ENCODE measurements at regions not wholly inside any gene's neighbourhood (a gene's known extent, or its start where the extent isn't known, plus 50 kb on each side); places are given as distances from the start of the nearest gene placed in this dataset.

DNA sequence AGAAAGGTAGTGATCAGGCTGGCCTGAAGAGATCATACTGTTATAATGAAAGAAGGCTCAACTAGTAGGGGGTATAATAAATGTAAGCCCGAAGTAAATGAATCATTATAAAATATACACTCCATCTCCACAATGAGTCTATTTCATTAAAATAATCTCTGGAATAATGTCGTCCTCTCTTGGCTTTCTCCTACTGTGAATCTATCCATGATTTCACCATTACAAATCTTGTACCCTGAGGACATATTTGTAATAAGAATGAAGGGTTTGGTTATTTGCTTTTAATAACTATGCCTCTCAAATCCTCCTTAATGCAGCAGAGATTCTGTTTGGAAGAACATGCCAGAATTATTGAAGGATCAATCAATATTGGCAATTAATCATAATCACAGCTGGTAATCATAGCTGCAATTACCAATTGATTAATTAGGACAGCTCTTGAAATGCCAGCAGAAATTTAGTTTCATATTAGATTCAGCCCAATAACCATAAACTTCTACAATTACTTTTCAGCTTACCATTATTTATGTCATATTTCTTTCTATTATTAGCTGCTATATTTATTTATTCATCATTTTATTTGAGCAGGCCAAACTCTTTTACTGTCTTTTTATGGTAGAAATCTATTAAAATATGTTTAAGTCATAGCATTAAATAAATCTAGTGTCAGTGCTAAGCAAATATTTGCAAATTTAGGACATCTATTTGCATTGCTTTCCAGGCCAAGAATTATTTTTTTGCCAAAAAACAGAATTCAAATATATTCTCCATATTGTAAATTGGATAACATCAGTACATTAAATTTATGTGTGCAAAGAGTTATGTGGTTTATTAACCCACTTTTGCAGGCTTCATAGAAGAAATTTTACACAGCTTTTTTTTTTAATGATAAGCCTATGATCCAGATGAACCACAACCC, 588.4 kb upstream of the LRRC4C start:
- no peak overlapping the region for H3K27ac ChIP-seq
- DNase-seq, result no peak
- TF ChIP-seq, protein P1, sequence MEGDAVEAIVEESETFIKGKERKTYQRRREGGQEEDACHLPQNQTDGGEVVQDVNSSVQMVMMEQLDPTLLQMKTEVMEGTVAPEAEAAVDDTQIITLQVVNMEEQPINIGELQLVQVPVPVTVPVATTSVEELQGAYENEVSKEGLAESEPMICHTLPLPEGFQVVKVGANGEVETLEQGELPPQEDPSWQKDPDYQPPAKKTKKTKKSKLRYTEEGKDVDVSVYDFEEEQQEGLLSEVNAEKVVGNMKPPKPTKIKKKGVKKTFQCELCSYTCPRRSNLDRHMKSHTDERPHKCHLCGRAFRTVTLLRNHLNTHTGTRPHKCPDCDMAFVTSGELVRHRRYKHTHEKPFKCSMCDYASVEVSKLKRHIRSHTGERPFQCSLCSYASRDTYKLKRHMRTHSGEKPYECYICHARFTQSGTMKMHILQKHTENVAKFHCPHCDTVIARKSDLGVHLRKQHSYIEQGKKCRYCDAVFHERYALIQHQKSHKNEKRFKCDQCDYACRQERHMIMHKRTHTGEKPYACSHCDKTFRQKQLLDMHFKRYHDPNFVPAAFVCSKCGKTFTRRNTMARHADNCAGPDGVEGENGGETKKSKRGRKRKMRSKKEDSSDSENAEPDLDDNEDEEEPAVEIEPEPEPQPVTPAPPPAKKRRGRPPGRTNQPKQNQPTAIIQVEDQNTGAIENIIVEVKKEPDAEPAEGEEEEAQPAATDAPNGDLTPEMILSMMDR (IDR thresholded peaks at IDR 0.05), result no peak
- no peak for TF ChIP-seq POLR2A (IDR thresholded peaks at IDR 0.05)

DNA sequence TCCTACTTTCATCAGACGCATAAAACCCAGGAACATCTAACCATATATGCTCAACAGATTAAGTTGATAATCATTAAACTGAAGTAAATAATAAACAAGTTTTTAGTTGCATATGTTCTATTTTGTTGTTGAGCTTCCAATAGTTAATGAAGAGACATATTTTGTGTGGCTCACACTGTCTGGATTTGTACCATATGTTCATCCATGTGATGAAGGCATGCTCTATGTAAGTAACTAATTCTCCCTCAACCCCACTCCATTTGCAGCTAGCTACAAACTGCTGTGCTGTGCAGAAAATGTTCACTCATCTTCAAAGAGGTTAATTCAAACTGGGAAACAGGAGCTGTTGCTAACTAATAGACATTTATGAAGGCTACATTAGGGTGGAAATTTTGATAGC, 589.7 kb upstream of the LRRC4C start:
- H3K4me3 ChIP-seq, result no peak overlapping the region
- no peak overlapping the region for H3K27ac ChIP-seq
- H3K36me3 ChIP-seq, result no peaks in the 10 kb centered on the region
- DNase-seq, result no peak
- no peaks in the 10 kb centered on the region for H3K27me3 ChIP-seq
- TF ChIP-seq POLR2A (IDR thresholded peaks at IDR 0.05), result no peak
- H3K4me1 ChIP-seq, result no peaks in the 10 kb centered on the region
- H3K9me3 ChIP-seq, result no peaks in the 10 kb centered on the region

More for the DNA sequence above, 588.4 kb upstream of the LRRC4C start:
- Histone ChIP-seq H3K27me3 (no peaks in the 10 kb centered on the region), H3K36me3 (no peaks in the 10 kb centered on the region), H3K4me3 (no peak overlapping the region), H3K4me1 (no peaks in the 10 kb centered on the region), H3K9me3 (no peaks in the 10 kb centered on the region)

DNA sequence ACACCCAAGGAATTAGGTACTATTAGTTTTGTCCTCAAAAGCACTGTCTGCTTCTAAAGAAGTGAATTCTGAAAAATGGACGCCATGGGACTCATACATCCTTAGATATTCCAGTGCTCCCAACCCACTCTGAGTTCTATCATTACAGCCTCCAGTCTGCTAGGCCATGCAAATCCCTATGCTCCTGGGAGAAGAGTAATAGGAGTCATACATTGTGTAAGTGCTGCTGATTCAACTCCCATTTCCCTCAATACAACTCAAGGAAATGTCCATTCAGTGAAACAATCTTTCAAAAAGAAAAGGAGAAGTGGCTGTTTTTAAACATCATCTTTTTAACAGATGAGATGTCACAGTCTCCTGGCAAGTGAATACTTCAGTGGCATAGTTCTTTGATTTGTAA, 590.2 kb upstream of the LRRC4C start:
- no peaks in the 10 kb centered on the region for H3K36me3 ChIP-seq
- no peaks in the 10 kb centered on the region for H3K4me1 ChIP-seq
- TF ChIP-seq, protein P1 (IDR thresholded peaks at IDR 0.05), result no peak
- TF ChIP-seq POLR2A (IDR thresholded peaks at IDR 0.05), result no peak
- H3K27me3 ChIP-seq, result no peaks in the 10 kb centered on the region
- no peak overlapping the region for H3K27ac ChIP-seq
- no peaks in the 10 kb centered on the region for H3K9me3 ChIP-seq
- DNase-seq, result no peak
- no peak overlapping the region for H3K4me3 ChIP-seq

DNA sequence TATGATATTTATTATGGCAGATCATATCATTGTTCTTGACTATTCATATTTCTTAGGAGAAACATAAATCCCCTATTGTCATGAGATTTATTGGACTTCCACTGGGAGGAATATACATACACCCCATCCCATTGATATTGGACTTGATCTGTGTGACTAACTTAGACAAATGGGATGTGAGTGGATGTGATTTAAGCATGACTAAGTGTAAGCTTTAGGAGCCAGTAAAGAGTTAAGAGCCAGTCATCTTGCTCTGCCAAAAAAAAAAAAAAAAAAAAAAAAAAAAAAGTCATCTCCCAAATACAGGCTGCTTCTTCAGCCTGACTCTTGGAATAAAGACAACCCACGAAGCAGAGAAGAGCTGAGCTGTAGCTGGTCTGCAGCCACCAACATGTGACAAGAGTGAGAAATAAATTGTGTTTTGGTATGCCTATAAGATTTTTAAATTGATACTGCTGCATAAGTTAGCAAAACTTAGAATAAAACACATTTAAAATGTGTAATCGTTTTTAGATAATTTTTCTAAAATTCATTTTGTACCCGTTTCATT, 595.0 kb upstream of the LRRC4C start:
- TF ChIP-seq POLR2A (IDR thresholded peaks at IDR 0.05), result no peak
- TF ChIP-seq, protein P1 (IDR thresholded peaks at IDR 0.05), result no peak
- DNase-seq, result no peak
- no peaks in the 10 kb centered on the region for H3K36me3 ChIP-seq
- no peak overlapping the region for H3K27ac ChIP-seq
- H3K4me1 ChIP-seq, result no peaks in the 10 kb centered on the region
- H3K9me3 ChIP-seq, result no peaks in the 10 kb centered on the region
- no peak overlapping the region for H3K4me3 ChIP-seq
- no peaks in the 10 kb centered on the region for H3K27me3 ChIP-seq

DNA sequence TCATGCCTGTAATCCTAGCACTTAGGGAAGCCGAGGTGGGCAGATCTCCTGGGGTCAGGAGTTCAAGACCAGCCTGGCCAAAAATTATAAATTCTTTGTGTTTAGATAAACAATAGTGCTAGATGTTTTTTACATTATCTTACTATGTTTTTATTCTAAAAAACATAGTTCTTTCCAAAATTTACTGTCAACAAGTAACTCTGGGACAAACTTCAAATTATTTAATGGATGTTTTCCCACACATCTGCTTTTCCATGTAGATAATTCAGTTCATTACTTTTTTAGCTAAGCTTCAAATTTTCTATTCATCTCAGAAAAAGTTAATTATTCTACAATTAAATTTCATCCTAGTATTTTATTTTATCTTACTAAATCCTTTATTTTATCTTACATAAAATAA, 596.2 kb upstream of the LRRC4C start:
- H3K4me1 ChIP-seq, result no peaks in the 10 kb centered on the region
- H3K36me3 ChIP-seq, result no peaks in the 10 kb centered on the region
- DNase-seq, result no peak
- H3K27me3 ChIP-seq, result no peaks in the 10 kb centered on the region
- TF ChIP-seq, protein P1 (IDR thresholded peaks at IDR 0.05), result no peak
- TF ChIP-seq POLR2A (IDR thresholded peaks at IDR 0.05), result no peak
- no peaks in the 10 kb centered on the region for H3K9me3 ChIP-seq
- no peak overlapping the region for H3K4me3 ChIP-seq
- H3K27ac ChIP-seq, result no peak overlapping the region

DNA sequence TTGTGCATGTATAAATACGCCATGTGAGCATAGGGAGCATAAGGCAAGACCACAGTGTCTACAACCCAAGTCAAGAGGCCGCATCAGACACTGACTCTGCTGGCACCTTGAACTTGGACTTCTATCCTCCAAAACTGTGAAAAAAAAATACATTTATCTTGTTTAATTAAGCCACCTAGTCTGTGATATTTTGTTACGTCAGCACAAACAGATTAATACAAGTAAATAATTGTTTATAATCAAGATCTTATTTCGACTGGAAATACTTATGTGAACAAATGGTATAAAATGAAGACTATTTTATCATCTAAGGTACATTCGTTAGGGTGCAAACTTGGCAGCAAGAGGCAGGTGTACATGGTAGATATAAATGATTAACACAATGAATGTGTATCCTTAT, 599.3 kb upstream of the LRRC4C start:
- TF ChIP-seq, protein P1 (IDR thresholded peaks at IDR 0.05), result no peak
- no peak for TF ChIP-seq POLR2A (IDR thresholded peaks at IDR 0.05)
- no peaks in the 10 kb centered on the region for H3K4me1 ChIP-seq

More for the DNA sequence above, 599.3 kb upstream of the LRRC4C start:
- Histone ChIP-seq H3K27ac (no peak overlapping the region), H3K27me3 (no peaks in the 10 kb centered on the region), H3K9me3 (no peaks in the 10 kb centered on the region), H3K36me3 (no peaks in the 10 kb centered on the region), H3K4me3 (no peak overlapping the region)
- no peak for DNase-seq

Data from Peyer's patch (tissue), 4 donors.